Panc1 (cell line): ENCODE measurements at regions not wholly inside any gene's neighbourhood (a gene's known extent, or its start where the extent isn't known, plus 50 kb on each side); places are given as distances from the start of the nearest gene placed in this dataset.

ENCODE experiments used
- ATAC-seq: fragments of 200-7000 bp; cut with Tn5 transposase; 2 replicates; pipeline ENCODE4 v1.9.1; 2020; ENCODE audit warnings: mild to moderate bottlenecking, moderate library complexity
- BruUV-seq: library from RNA; stranded (reverse); fragments of 400-500 nt; replicated peaks from 2 replicates; lab custom pipeline; 2021; lab: Mats Ljungman, UMichigan
- CTCF ChIA-PET: fragments of 300-600 bp; sonication (Branson Sonifier 250); formaldehyde crosslinking; loops from one replicate; lab custom pipeline; 2022; ENCODE audit warnings: antibody characterized with exemption; lab: Charles Lee
- POLR2A ChIA-PET: fragments of 300-600 bp; sonication (Branson Sonifier 250); formaldehyde crosslinking; loops from one replicate; lab custom pipeline; 2022; ENCODE audit warnings: antibody characterized with exemption; lab: Charles Lee
- DNase-seq: peaks from one replicate; pipeline ENCODE4 v3.0.0-alpha.2; 2010; ENCODE audit warnings: low read depth, low spot score
- H3K27ac ChIP-seq: 2 replicates; pipeline ENCODE4 v1.5.1; 2011; ENCODE audit warnings: mild to moderate bottlenecking, low read length, inconsistent platforms
- H3K27me3 ChIP-seq: fragments of 200-500 bp; sonication (Bioruptor generic); 2 replicates; pipeline ENCODE4 v1.6.0; 2014; ENCODE audit warnings: low read length, inconsistent platforms; ENCODE audit not compliant: control insufficient read depth, insufficient read depth
- H3K36me3 ChIP-seq: fragments of 200-500 bp; sonication (Bioruptor generic); 2 replicates; pipeline ENCODE4 v1.5.1; 2014; ENCODE audit warnings: inconsistent platforms, mild to moderate bottlenecking, low read length, moderate library complexity; ENCODE audit not compliant: control insufficient read depth, insufficient read depth
- H3K4me1 ChIP-seq: 2 replicates; pipeline ENCODE4 v1.5.1; 2011; ENCODE audit warnings: inconsistent platforms, mild to moderate bottlenecking, low read length, moderate library complexity; ENCODE audit not compliant: control insufficient read depth, insufficient read depth
- H3K4me3 ChIP-seq, 2 experiments: 2 replicates each; pipeline ENCODE4 v1.5.1; 2011 to 2012; ENCODE audit warnings: low read depth in 2 of 2, low read length in 2 of 2, mild to moderate bottlenecking in 2 of 2, inconsistent platforms in 1 of 2, moderate library complexity in 1 of 2
- H3K9me3 ChIP-seq: fragments of 200-500 bp; sonication (Bioruptor generic); 2 replicates; pipeline ENCODE4 v1.5.1; 2014; ENCODE audit warnings: low read depth, mild to moderate bottlenecking, inconsistent platforms, low read length, moderate library complexity; ENCODE audit not compliant: control insufficient read depth, insufficient read depth
- POLR2AphosphoS5 ChIP-seq: IDR thresholded peaks from 2 replicates; pipeline ENCODE4 v1.6.1; 2012; ENCODE audit warnings: mild to moderate bottlenecking, low read depth, low read length, moderate library complexity
- SIN3A ChIP-seq: IDR thresholded peaks from 2 replicates; pipeline ENCODE4 v1.6.1; 2012; ENCODE audit warnings: low read depth, mild to moderate bottlenecking, low read length, moderate library complexity, borderline replicate concordance; ENCODE audit not compliant: insufficient read depth
- TCF7L2 ChIP-seq: IDR thresholded peaks from 2 replicates; pipeline ENCODE4 v1.6.1; 2011; ENCODE audit warnings: mild to moderate bottlenecking, low read depth, low read length, inconsistent platforms
- in situ Hi-C: cut with HindIII; loops from 2 replicates; pipeline ENCODE4 v1.10.0; 2016; ENCODE audit warnings: low sequenced_read_pairs, low pct_unique_long_range_greater_than_20kb
- intact Hi-C: fragments of 100-400 bp; cut with micrococcal nuclease; formaldehyde crosslinking; loops from one replicate; pipeline ENCODE4 v1.10.0; 2022; ENCODE audit not compliant: unreplicated experiment
- TF ChIP-seq, protein P1 (sequence below): fragments of 450-650 bp; IDR thresholded peaks from 2 replicates; pipeline ENCODE4 v1.5.1; 2017; ENCODE audit warnings: mild to moderate bottlenecking
- TF ChIP-seq, protein P2 (sequence below), 2 experiments: IDR thresholded peaks; 2 replicates each; pipeline ENCODE4 v1.6.1; 2011 to 2012; ENCODE audit warnings: low read depth in 2 of 2, control low read depth in 1 of 2, low read length in 1 of 2, mild to moderate bottlenecking in 1 of 2, moderate library complexity in 1 of 2; ENCODE audit not compliant: insufficient read depth in 1 of 2

DNA sequence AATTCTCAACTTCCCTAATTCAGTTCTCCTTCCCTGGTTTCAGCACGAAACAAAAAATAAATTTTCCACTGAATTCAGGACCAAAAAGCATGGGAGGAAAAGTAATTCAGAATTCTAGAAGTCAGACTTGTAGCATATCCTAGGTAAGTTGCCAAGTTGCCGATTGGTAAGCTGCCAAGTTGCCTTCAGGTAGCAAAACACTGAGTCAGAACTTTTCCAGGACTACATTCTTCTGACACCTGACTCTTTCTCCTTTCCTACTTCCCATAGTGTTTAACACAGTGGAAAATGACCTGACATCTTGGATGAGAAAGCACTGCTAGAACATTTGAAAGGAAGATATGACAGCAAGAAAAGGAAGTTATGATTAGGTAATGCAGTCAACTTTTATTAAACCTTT is 322.8 kb downstream of the SPATA17 start:
- in situ Hi-C loops (no loop called here), intact Hi-C loops (no loop called here)
- no peaks in the 10 kb centered on the region for H3K36me3 ChIP-seq
- ATAC-seq (no peak), DNase-seq (no peak)
- CTCF ChIA-PET, result no interaction called here
- no peaks in the 10 kb centered on the region for H3K4me1 ChIP-seq
- no TSS peak for BruUV-seq
- H3K27me3 ChIP-seq, result no peaks in the 10 kb centered on the region
- H3K4me3 ChIP-seq, result no peak overlapping the region
- POLR2A ChIA-PET, result no interaction called here
- H3K27ac ChIP-seq, result no peak overlapping the region
- TF ChIP-seq, protein P1, sequence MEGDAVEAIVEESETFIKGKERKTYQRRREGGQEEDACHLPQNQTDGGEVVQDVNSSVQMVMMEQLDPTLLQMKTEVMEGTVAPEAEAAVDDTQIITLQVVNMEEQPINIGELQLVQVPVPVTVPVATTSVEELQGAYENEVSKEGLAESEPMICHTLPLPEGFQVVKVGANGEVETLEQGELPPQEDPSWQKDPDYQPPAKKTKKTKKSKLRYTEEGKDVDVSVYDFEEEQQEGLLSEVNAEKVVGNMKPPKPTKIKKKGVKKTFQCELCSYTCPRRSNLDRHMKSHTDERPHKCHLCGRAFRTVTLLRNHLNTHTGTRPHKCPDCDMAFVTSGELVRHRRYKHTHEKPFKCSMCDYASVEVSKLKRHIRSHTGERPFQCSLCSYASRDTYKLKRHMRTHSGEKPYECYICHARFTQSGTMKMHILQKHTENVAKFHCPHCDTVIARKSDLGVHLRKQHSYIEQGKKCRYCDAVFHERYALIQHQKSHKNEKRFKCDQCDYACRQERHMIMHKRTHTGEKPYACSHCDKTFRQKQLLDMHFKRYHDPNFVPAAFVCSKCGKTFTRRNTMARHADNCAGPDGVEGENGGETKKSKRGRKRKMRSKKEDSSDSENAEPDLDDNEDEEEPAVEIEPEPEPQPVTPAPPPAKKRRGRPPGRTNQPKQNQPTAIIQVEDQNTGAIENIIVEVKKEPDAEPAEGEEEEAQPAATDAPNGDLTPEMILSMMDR, result no peak
- no peaks in the 10 kb centered on the region for H3K9me3 ChIP-seq

DNA sequence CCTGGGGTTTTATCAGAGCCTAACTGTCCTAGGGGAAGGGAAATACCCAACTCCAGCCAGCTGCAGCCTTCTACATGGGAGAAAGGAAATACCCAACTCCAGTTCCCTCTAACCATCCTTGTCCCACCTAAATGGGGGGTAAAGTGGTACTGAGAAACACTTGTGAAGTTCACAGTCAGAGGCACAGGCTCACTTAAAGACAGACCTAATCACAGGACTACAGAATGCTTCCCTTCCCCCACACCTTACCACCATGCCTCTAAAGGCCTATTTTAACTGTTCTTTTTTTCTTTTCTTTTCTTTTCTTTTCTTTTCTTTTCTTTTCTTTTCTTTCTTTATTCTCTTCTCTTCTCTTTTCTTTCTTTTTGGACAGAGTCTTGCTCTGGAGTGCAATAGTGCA is 324.6 kb downstream of the SPATA17 start:
- H3K27ac ChIP-seq, result no peak overlapping the region
- intact Hi-C loops (no loop called here), in situ Hi-C loops (no loop called here)
- ATAC-seq, result no peak
- DNase-seq, result no peak
- no peak for TF ChIP-seq POLR2AphosphoS5
- TF ChIP-seq, protein P1, result no peak
- TF ChIP-seq, protein P2, sequence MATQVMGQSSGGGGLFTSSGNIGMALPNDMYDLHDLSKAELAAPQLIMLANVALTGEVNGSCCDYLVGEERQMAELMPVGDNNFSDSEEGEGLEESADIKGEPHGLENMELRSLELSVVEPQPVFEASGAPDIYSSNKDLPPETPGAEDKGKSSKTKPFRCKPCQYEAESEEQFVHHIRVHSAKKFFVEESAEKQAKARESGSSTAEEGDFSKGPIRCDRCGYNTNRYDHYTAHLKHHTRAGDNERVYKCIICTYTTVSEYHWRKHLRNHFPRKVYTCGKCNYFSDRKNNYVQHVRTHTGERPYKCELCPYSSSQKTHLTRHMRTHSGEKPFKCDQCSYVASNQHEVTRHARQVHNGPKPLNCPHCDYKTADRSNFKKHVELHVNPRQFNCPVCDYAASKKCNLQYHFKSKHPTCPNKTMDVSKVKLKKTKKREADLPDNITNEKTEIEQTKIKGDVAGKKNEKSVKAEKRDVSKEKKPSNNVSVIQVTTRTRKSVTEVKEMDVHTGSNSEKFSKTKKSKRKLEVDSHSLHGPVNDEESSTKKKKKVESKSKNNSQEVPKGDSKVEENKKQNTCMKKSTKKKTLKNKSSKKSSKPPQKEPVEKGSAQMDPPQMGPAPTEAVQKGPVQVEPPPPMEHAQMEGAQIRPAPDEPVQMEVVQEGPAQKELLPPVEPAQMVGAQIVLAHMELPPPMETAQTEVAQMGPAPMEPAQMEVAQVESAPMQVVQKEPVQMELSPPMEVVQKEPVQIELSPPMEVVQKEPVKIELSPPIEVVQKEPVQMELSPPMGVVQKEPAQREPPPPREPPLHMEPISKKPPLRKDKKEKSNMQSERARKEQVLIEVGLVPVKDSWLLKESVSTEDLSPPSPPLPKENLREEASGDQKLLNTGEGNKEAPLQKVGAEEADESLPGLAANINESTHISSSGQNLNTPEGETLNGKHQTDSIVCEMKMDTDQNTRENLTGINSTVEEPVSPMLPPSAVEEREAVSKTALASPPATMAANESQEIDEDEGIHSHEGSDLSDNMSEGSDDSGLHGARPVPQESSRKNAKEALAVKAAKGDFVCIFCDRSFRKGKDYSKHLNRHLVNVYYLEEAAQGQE (IDR thresholded peaks at IDR 0.05; ENCODE audit: insufficient read depth in 1 of 2, low read depth in 2 of 2, low read length in 1 of 2), result no peak
- no peak for TF ChIP-seq TCF7L2
- TF ChIP-seq SIN3A, result no peak
- BruUV-seq, result no TSS peak
- ChIA-PET POLR2A (no interaction called here), CTCF (no interaction called here)
- no peak overlapping the region for H3K4me3 ChIP-seq
- no peaks in the 10 kb centered on the region for H3K36me3 ChIP-seq
- H3K4me1 ChIP-seq, result no peaks in the 10 kb centered on the region
- no peaks in the 10 kb centered on the region for H3K9me3 ChIP-seq
- H3K27me3 ChIP-seq, result no peaks in the 10 kb centered on the region
